ENCODE measurements at regions not wholly inside any gene's neighbourhood (a gene's known extent, or its start where the extent isn't known, plus 50 kb on each side); places are given as distances from the start of the nearest gene placed in this dataset.

DNA sequence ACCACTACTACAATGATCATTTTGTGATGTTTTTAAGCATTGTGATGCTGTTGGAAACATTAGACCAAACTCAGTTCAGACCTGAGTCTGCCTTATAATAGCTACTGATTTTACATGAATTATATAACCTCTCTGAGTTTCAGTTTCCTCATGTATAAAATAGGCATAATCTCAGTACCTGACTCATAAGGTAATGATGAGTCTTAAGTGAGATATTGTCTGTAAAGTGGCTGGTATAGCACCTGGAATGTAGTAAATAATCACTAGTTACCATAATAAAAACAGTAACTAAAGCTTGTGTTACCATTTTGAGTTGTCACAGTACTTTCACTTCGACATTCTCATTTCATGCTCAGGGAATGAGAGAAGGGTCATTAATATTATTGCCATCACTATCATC lies 381.5 kb upstream of the SALL1 start:
- Histone ChIP-seq H3K9me3 (no peaks in the 10 kb centered on the region), H3K27me3 (replicated peaks in 1 of 2; ENCODE audit: control insufficient read depth in 2 of 2, extremely low read depth in 1 of 2, insufficient read depth in 2 of 2, low read length in 1 of 2) (no peaks in the 10 kb centered on the region), H3K27ac (ENCODE audit: low read length) (no peak overlapping the region), H3K36me3 (ENCODE audit: control insufficient read depth in 2 of 2, extremely low read depth in 1 of 2, insufficient read depth in 1 of 2, low read length in 1 of 2) (no peaks in the 10 kb centered on the region), H3K4me3 (ENCODE audit: control insufficient read depth in 1 of 2, extremely low read depth in 1 of 2, low read length in 1 of 2) (no peak overlapping the region), H3K4me1 (ENCODE audit: control insufficient read depth in 1 of 2, extremely low read depth in 1 of 2, insufficient read depth in 2 of 2, low read length in 2 of 2) (no peaks in the 10 kb centered on the region)
- Mint-ChIP-seq H3K9me3 (peaks cover 7 to 24% (median 17%) of the 10 kb centered on the region in 3 donors), H3K27ac (no peak overlapping the region), H3K36me3 (no peaks in the 10 kb centered on the region), H3K27me3 (no peaks in the 10 kb centered on the region), H3K4me1 (no peaks in the 10 kb centered on the region), H3K4me3 (no peak overlapping the region)
- ATAC-seq (replicated peaks in 1 of 4) (no peak), DNase-seq (no peak)
- no CpG with 5 or more reads among the region's 1 CpG for WGBS (ENCODE audit: insufficient coverage)
- ChIA-PET POLR2A (no interaction called here), CTCF (interaction anchor here in 1 of 2 donors (0.6 kb wide), 1 partner anchor 367 kb away, joined by 3 read pairs; no protein-coding TSS in a partner anchor)

DNA sequence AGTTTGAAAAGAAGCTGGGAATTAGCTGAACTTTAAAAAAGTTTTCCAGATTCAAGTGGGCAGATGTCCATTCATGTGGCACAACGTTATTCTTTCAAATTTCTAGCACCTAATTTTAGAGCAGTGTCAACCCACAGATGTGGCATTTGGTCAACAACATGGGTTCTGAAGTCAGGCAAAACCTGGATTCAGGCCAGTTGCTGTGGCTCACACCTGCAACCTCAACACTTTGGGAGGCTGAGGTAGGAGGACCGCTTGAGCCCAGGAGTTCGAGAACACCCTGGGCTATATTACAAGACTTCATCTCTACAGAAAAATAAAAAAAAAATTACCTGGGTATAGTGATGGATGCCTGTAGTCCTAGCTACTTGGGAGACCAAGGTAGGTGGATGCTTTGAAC lies 380.2 kb upstream of the SALL1 start:
- Mint-ChIP-seq H3K27me3 (no peaks in the 10 kb centered on the region), H3K4me3 (no peak overlapping the region), H3K36me3 (no peaks in the 10 kb centered on the region), H3K9me3 (peaks cover 9 to 23% (median 18%) of the 10 kb centered on the region in 3 donors), H3K4me1 (no peaks in the 10 kb centered on the region), H3K27ac (no peak overlapping the region)
- WGBS (ENCODE audit: insufficient coverage), result 67% methylated on average over 1 of the region's 3 CpGs
- Histone ChIP-seq H3K36me3 (ENCODE audit: control insufficient read depth in 2 of 2, extremely low read depth in 1 of 2, insufficient read depth in 1 of 2, low read length in 1 of 2) (no peaks in the 10 kb centered on the region), H3K9me3 (no peaks in the 10 kb centered on the region), H3K4me3 (ENCODE audit: control insufficient read depth in 1 of 2, extremely low read depth in 1 of 2, low read length in 1 of 2) (no peak overlapping the region), H3K27me3 (replicated peaks in 1 of 2; ENCODE audit: control insufficient read depth in 2 of 2, extremely low read depth in 1 of 2, insufficient read depth in 2 of 2, low read length in 1 of 2) (no peaks in the 10 kb centered on the region), H3K27ac (ENCODE audit: low read length) (no peak overlapping the region), H3K4me1 (ENCODE audit: control insufficient read depth in 1 of 2, extremely low read depth in 1 of 2, insufficient read depth in 2 of 2, low read length in 2 of 2) (no peaks in the 10 kb centered on the region)
- ChIA-PET CTCF (no interaction called here), POLR2A (no interaction called here)
- DNase-seq (no peak), ATAC-seq (replicated peaks in 1 of 4) (no peak)

DNA sequence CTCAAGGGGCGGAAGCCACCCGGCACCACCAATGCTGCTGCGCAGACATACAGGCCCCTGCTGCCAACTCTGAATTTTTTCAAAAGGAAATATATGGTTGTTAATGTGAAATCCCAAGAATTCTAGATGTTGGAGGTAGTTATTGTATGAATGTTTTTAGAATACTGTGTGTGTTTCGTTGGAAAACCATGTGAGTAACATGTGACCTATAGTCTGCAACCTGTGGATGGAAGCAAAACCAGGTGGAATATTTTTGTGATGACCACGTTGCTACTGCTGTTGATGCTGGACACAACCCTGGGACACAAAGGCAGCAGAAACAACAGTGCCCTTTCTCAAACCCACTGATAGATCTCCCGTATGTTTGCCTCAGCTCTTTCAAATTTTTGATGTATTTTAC lies 376.3 kb upstream of the SALL1 start:
- Histone ChIP-seq H3K27ac (ENCODE audit: low read length) (no peak overlapping the region), H3K27me3 (replicated peaks in 1 of 2; ENCODE audit: control insufficient read depth in 2 of 2, extremely low read depth in 1 of 2, insufficient read depth in 2 of 2, low read length in 1 of 2) (no peaks in the 10 kb centered on the region), H3K36me3 (ENCODE audit: control insufficient read depth in 2 of 2, extremely low read depth in 1 of 2, insufficient read depth in 1 of 2, low read length in 1 of 2) (no peaks in the 10 kb centered on the region), H3K9me3 (no peaks in the 10 kb centered on the region), H3K4me1 (ENCODE audit: control insufficient read depth in 1 of 2, extremely low read depth in 1 of 2, insufficient read depth in 2 of 2, low read length in 2 of 2) (no peaks in the 10 kb centered on the region), H3K4me3 (ENCODE audit: control insufficient read depth in 1 of 2, extremely low read depth in 1 of 2, low read length in 1 of 2) (no peak overlapping the region)
- no peaks in the 10 kb centered on the region for H3K4me1 Mint-ChIP-seq
- no peak overlapping the region for H3K4me3 Mint-ChIP-seq
- H3K9me3 Mint-ChIP-seq, result peaks cover 14 to 27% (median 14%) of the 10 kb centered on the region in 3 donors
- CTCF ChIA-PET, result no interaction called here
- DNase-seq (no peak), ATAC-seq (replicated peaks in 1 of 4) (no peak)
- no peaks in the 10 kb centered on the region for H3K36me3 Mint-ChIP-seq
- H3K27me3 Mint-ChIP-seq, result no peaks in the 10 kb centered on the region
- no peak overlapping the region for H3K27ac Mint-ChIP-seq
- WGBS (ENCODE audit: insufficient coverage), result 85% methylated on average over 5 of the region's 6 CpGs
- POLR2A ChIA-PET, result no interaction called here

DNA sequence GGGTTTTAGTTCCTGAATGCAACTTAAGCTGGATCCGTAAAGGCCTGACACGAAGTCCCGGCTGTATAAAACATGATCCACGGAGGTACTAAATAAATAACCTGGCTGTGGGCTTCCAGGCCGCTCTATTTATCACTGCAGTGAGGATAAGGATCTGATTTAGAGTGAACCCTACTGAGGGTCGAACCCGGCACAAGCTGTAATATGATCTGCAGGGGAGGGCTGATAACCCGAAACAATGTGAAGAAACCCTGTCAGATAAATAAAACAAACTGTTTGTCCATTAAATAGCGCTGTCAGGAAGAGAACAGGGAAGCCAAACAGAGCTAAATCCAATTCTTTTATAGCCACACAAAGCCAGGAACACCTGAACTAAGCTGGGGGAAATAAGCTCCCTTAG lies 375.6 kb upstream of the SALL1 start:
- no peaks in the 10 kb centered on the region for H3K4me1 ChIP-seq (ENCODE audit: control insufficient read depth in 1 of 2, extremely low read depth in 1 of 2, insufficient read depth in 2 of 2, low read length in 2 of 2)
- no peak for ATAC-seq (replicated peaks in 1 of 4)
- H3K4me3 Mint-ChIP-seq, result no peak overlapping the region
- H3K9me3 Mint-ChIP-seq, result peaks cover 14 to 30% (median 19%) of the 10 kb centered on the region in 3 donors
- H3K27ac ChIP-seq (ENCODE audit: low read length), result no peak overlapping the region
- POLR2A ChIA-PET, result no interaction called here
- H3K36me3 Mint-ChIP-seq, result no peaks in the 10 kb centered on the region
- no peak overlapping the region for H3K27ac Mint-ChIP-seq
- H3K9me3 ChIP-seq, result no peaks in the 10 kb centered on the region
- H3K36me3 ChIP-seq (ENCODE audit: control insufficient read depth in 2 of 2, extremely low read depth in 1 of 2, insufficient read depth in 1 of 2, low read length in 1 of 2), result no peaks in the 10 kb centered on the region
- CTCF ChIA-PET, result no interaction called here
- no peaks in the 10 kb centered on the region for H3K27me3 Mint-ChIP-seq
- H3K4me3 ChIP-seq (ENCODE audit: control insufficient read depth in 1 of 2, extremely low read depth in 1 of 2, low read length in 1 of 2), result no peak overlapping the region
- no peaks in the 10 kb centered on the region for H3K27me3 ChIP-seq (replicated peaks in 1 of 2; ENCODE audit: control insufficient read depth in 2 of 2, extremely low read depth in 1 of 2, insufficient read depth in 2 of 2, low read length in 1 of 2)
- no peak for DNase-seq
- no peaks in the 10 kb centered on the region for H3K4me1 Mint-ChIP-seq
- 33% methylated on average over 4 of the region's 9 CpGs for WGBS (ENCODE audit: insufficient coverage)

DNA sequence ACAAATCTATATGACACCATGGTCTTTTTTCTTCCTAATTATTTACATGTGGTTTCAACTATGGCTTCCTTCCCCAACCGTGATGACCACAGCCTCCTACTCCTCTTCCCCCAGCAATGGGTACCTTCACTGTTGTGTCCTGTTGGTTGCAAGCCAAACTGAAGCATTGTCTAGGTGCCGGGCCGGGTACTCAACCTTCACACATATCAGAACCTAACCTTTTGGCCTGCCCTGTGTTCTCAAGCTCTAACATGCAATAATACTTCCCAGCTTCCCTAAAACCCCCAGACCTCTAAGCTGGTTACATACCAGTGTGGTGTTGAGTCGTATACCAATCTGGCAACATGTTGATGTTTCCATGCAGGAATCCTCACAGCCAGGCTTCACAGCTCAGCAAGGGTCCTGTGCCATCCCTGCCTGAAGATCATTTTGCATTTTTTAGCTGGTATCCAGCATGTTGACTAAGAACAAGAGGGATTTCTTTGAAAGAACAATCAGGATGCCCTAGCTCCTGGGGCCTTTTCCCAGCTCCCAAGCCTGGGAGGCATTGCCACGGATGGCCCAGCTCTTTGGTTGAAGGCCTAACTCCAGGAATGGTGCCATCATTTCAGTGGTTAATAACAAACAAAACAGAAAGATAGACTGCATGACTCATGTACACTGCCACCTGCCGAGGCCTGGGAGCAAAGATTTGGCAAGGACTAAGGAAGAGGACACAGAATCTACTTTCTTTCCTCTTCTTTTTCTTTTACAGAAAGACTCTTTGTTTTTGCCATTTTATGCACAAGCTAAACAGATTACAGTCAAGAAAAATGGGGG lies 373.7 kb upstream of the SALL1 start:
- no peaks in the 10 kb centered on the region for H3K36me3 ChIP-seq (ENCODE audit: control insufficient read depth in 2 of 2, extremely low read depth in 1 of 2, insufficient read depth in 1 of 2, low read length in 1 of 2)
- H3K27me3 ChIP-seq (replicated peaks in 1 of 2; ENCODE audit: control insufficient read depth in 2 of 2, extremely low read depth in 1 of 2, insufficient read depth in 2 of 2, low read length in 1 of 2), result no peaks in the 10 kb centered on the region
- CTCF ChIA-PET, result no interaction called here
- ATAC-seq (replicated peaks in 1 of 4) (no peak), DNase-seq (no peak)
- Mint-ChIP-seq H3K4me1 (no peaks in the 10 kb centered on the region), H3K4me3 (no peak overlapping the region), H3K36me3 (no peaks in the 10 kb centered on the region), H3K27ac (no peak overlapping the region), H3K27me3 (no peaks in the 10 kb centered on the region), H3K9me3 (peaks cover 10 to 32% (median 19%) of the 10 kb centered on the region in 3 donors)
- H3K27ac ChIP-seq (ENCODE audit: low read length), result no peak overlapping the region
- no peaks in the 10 kb centered on the region for H3K9me3 ChIP-seq
- no peak overlapping the region for H3K4me3 ChIP-seq (ENCODE audit: control insufficient read depth in 1 of 2, extremely low read depth in 1 of 2, low read length in 1 of 2)
- H3K4me1 ChIP-seq (ENCODE audit: control insufficient read depth in 1 of 2, extremely low read depth in 1 of 2, insufficient read depth in 2 of 2, low read length in 2 of 2), result no peaks in the 10 kb centered on the region
- POLR2A ChIA-PET, result no interaction called here
- WGBS (ENCODE audit: insufficient coverage), result 59% methylated on average over 4 of the region's 6 CpGs

DNA sequence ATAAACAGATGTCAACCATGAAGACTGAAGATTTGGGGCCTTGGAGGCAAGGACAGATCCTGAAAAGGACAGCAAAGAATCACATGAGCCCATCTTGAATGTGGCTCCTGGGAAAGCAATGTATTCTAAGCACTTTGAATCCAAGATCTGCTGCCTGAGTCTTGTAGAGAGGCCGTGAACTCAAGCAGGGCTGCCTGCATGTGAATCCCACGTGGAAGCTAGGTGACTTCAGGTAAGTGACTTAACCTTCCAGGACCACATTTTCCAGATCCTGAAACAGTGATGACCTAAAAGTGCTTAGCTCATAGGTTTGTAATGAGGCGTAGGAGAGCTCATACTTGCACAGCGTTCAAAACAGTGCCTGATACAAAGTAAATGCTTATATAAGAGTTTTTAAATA lies 373.0 kb upstream of the SALL1 start:
- Mint-ChIP-seq H3K4me3 (no peak overlapping the region), H3K27me3 (no peaks in the 10 kb centered on the region), H3K4me1 (no peaks in the 10 kb centered on the region), H3K36me3 (no peaks in the 10 kb centered on the region), H3K27ac (no peak overlapping the region), H3K9me3 (peaks cover 16 to 38% (median 22%) of the 10 kb centered on the region in 3 donors)
- ChIA-PET CTCF (no interaction called here), POLR2A (no interaction called here)
- H3K4me3 ChIP-seq (ENCODE audit: control insufficient read depth in 1 of 2, extremely low read depth in 1 of 2, low read length in 1 of 2), result no peak overlapping the region
- H3K36me3 ChIP-seq (ENCODE audit: control insufficient read depth in 2 of 2, extremely low read depth in 1 of 2, insufficient read depth in 1 of 2, low read length in 1 of 2), result no peaks in the 10 kb centered on the region
- H3K27ac ChIP-seq (ENCODE audit: low read length), result no peak overlapping the region
- no peaks in the 10 kb centered on the region for H3K4me1 ChIP-seq (ENCODE audit: control insufficient read depth in 1 of 2, extremely low read depth in 1 of 2, insufficient read depth in 2 of 2, low read length in 2 of 2)
- no CpG with 5 or more reads among the region's 4 CpGs for WGBS (ENCODE audit: insufficient coverage)
- H3K27me3 ChIP-seq (replicated peaks in 1 of 2; ENCODE audit: control insufficient read depth in 2 of 2, extremely low read depth in 1 of 2, insufficient read depth in 2 of 2, low read length in 1 of 2), result no peaks in the 10 kb centered on the region
- no peak for ATAC-seq (replicated peaks in 1 of 4)
- no peaks in the 10 kb centered on the region for H3K9me3 ChIP-seq
- no peak for DNase-seq

DNA sequence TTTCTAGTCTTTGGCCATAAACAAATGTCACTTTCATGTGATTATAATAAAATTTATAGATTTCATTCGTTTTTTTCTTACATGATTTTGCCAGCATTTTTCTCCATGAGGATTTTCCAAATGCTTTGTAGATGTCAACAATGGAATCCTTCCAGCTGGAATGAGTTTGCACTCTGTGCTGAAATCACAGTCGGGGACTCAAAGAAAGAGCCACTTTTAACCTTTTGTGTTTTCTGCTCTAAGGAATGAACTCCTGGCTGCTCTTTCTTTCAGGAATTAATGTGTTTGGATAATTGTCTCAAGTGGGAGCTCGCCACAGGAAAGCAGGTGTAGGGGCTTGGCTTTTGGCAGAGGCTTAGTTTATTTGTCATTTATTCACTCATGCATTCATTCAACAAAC lies 372.3 kb upstream of the SALL1 start:
- no peak overlapping the region for H3K4me3 Mint-ChIP-seq
- H3K4me1 ChIP-seq (ENCODE audit: control insufficient read depth in 1 of 2, extremely low read depth in 1 of 2, insufficient read depth in 2 of 2, low read length in 2 of 2), result no peaks in the 10 kb centered on the region
- no peak for ATAC-seq (replicated peaks in 1 of 4)
- no peak overlapping the region for H3K27ac ChIP-seq (ENCODE audit: low read length)
- no peaks in the 10 kb centered on the region for H3K36me3 Mint-ChIP-seq
- 71% methylated on average over 1 of the region's 3 CpGs for WGBS (ENCODE audit: insufficient coverage)
- CTCF ChIA-PET, result no interaction called here
- no peak for DNase-seq
- no peak overlapping the region for H3K27ac Mint-ChIP-seq
- no peaks in the 10 kb centered on the region for H3K27me3 Mint-ChIP-seq
- H3K36me3 ChIP-seq (ENCODE audit: control insufficient read depth in 2 of 2, extremely low read depth in 1 of 2, insufficient read depth in 1 of 2, low read length in 1 of 2), result no peaks in the 10 kb centered on the region
- H3K27me3 ChIP-seq (replicated peaks in 1 of 2; ENCODE audit: control insufficient read depth in 2 of 2, extremely low read depth in 1 of 2, insufficient read depth in 2 of 2, low read length in 1 of 2), result no peaks in the 10 kb centered on the region
- no peak overlapping the region for H3K4me3 ChIP-seq (ENCODE audit: control insufficient read depth in 1 of 2, extremely low read depth in 1 of 2, low read length in 1 of 2)
- POLR2A ChIA-PET, result no interaction called here
- H3K4me1 Mint-ChIP-seq, result no peaks in the 10 kb centered on the region
- no peaks in the 10 kb centered on the region for H3K9me3 ChIP-seq
- H3K9me3 Mint-ChIP-seq, result peaks cover 11 to 33% (median 22%) of the 10 kb centered on the region in 3 donors
